SU-DHL-6 (cell line): ENCODE measurements at regions not wholly inside any gene's neighbourhood (a gene's known extent, or its start where the extent isn't known, plus 50 kb on each side); places are given as distances from the start of the nearest gene placed in this dataset.
"Not testable (repeated sequence)": the region's sequence is repeated elsewhere in the genome, so short reads cannot be mapped to it uniquely, and the experiment has no call there.

Source experiments
- H2AFZ ChIP-seq: fragments of 200-600 bp; sonication (generic); 2 replicates; pipeline ENCODE4 v1.6.1; 2014; ENCODE audit warnings: low read depth, mild to moderate bottlenecking, moderate library complexity, mixed read lengths, antibody characterized with exemption, low read length; ENCODE audit not compliant: severe bottlenecking
- H3F3A ChIP-seq: fragments of 200-600 bp; shearing (Covaris generic); 2 replicates; pipeline ENCODE4 v1.6.0; 2016; ENCODE audit warnings: antibody characterized with exemption, mild to moderate bottlenecking; ENCODE audit not compliant: insufficient read depth
- H3K27ac ChIP-seq: fragments of 200-600 bp; sonication (generic); 2 replicates; pipeline ENCODE4 v1.5.1; 2016; ENCODE audit warnings: low read depth, mild to moderate bottlenecking, low read length, moderate library complexity, mixed read lengths
- H3K27me3 ChIP-seq: fragments of 200-600 bp; sonication (generic), shearing (Covaris generic); 2 replicates; pipeline ENCODE4 v1.6.0; 2014; ENCODE audit warnings: mild to moderate bottlenecking, low read length
- H3K36me3 ChIP-seq: fragments of 200-600 bp; sonication (generic); 2 replicates; pipeline ENCODE4 v1.6.1; 2014; ENCODE audit warnings: mild to moderate bottlenecking, low read length, mixed read lengths
- H3K4me2 ChIP-seq: fragments of 300-600, 200-600 bp; shearing (Covaris generic), sonication (generic); 2 replicates; pipeline ENCODE4 v1.6.0; 2014; ENCODE audit warnings: low read length, low read depth, mild to moderate bottlenecking; ENCODE audit not compliant: poor library complexity, severe bottlenecking
- H3K4me3 ChIP-seq: fragments of 200-600 bp; sonication (generic); 2 replicates; pipeline ENCODE4 v1.5.1; 2014; ENCODE audit warnings: antibody characterized with exemption, low read length, mild to moderate bottlenecking, mixed read lengths; ENCODE audit not compliant: insufficient read depth, poor library complexity, severe bottlenecking
- H3K79me2 ChIP-seq: fragments of 200-600 bp; sonication (generic); 2 replicates; pipeline ENCODE4 v1.6.1; 2014; ENCODE audit warnings: mild to moderate bottlenecking, low read length, moderate library complexity; ENCODE audit not compliant: insufficient read depth
- H3K9ac ChIP-seq: fragments of 200-600 bp; sonication (generic); 2 replicates; pipeline ENCODE4 v1.7.0; 2014; ENCODE audit warnings: mild to moderate bottlenecking, low read length
- H3K9me2 ChIP-seq: fragments of 200-600 bp; sonication (generic); replicated peaks from 2 replicates; pipeline ENCODE4 v1.6.1; 2014; ENCODE audit warnings: low read length; ENCODE audit not compliant: insufficient read depth
- H3K9me3 ChIP-seq: fragments of 200-600 bp; sonication (generic); 2 replicates; pipeline ENCODE4 v1.6.1; 2014; ENCODE audit warnings: low read length, mixed read lengths; ENCODE audit not compliant: insufficient read depth
- H4K20me1 ChIP-seq: fragments of 200-600 bp; sonication (generic); 2 replicates; pipeline ENCODE4 v1.6.1; 2014; ENCODE audit warnings: low read depth, mild to moderate bottlenecking, antibody characterized with exemption, low read length, moderate library complexity, mixed read lengths
- CTCF ChIP-seq: fragments of 200-600 bp; sonication (generic); IDR thresholded peaks from one replicate; pipeline ENCODE4 v1.5.1; 2017; ENCODE audit warnings: antibody characterized with exemption, mild to moderate bottlenecking, low read length, moderate library complexity; ENCODE audit not compliant: insufficient read depth, poor library complexity, severe bottlenecking
- EZH2phosphoT487 ChIP-seq: fragments of 200-600 bp; sonication (generic), shearing (Covaris generic); conservative IDR thresholded peaks from 2 replicates; pipeline ENCODE4 v1.6.1; 2018; ENCODE audit warnings: mild to moderate bottlenecking, antibody characterized with exemption, low read length, moderate library complexity, mixed read lengths

GRCh38 chr5:15285901-15286583 is 213.9 kb upstream of the FBXL7 start:
- Histone ChIP-seq H3K27ac (no peak overlapping the region), H3K4me2 (no peak overlapping the region), H4K20me1 (no peaks in the 10 kb centered on the region), H3K9ac (no peak overlapping the region), H3F3A (no peaks in the 10 kb centered on the region), H3K4me3 (no peak overlapping the region), H3K79me2 (no peaks in the 10 kb centered on the region), H3K9me3 (no peaks in the 10 kb centered on the region), H3K36me3 (no peaks in the 10 kb centered on the region), H2AFZ (no peak overlapping the region), H3K9me2 (no peaks in the 10 kb centered on the region), H3K27me3 (no peaks in the 10 kb centered on the region)
- TF ChIP-seq EZH2phosphoT487: no peak

GRCh38 chr5:15284706-15285105 is 215.3 kb upstream of the FBXL7 start:
- no peaks in the 10 kb centered on the region for H3K9me3 ChIP-seq
- H3K9me2 ChIP-seq: no peaks in the 10 kb centered on the region
- no peaks in the 10 kb centered on the region for H4K20me1 ChIP-seq
- H3K27me3 ChIP-seq: no peaks in the 10 kb centered on the region
- no peaks in the 10 kb centered on the region for H3K36me3 ChIP-seq
- H3F3A ChIP-seq: no peaks in the 10 kb centered on the region
- no peak overlapping the region for H3K4me2 ChIP-seq
- TF ChIP-seq EZH2phosphoT487 (no peak), CTCF (no peak)
- no peak overlapping the region for H2AFZ ChIP-seq
- H3K9ac ChIP-seq: no peak overlapping the region
- no peak overlapping the region for H3K4me3 ChIP-seq
- no peak overlapping the region for H3K27ac ChIP-seq
- no peaks in the 10 kb centered on the region for H3K79me2 ChIP-seq

GRCh38 chr5:15283076-15283475 is 216.9 kb upstream of the FBXL7 start:
- Histone ChIP-seq H3K27me3 (no peaks in the 10 kb centered on the region), H3K27ac (no peak overlapping the region), H4K20me1 (no peaks in the 10 kb centered on the region), H3K36me3 (no peaks in the 10 kb centered on the region), H3F3A (no peaks in the 10 kb centered on the region), H3K79me2 (no peaks in the 10 kb centered on the region), H3K4me2 (no peak overlapping the region), H3K4me3 (no peak overlapping the region), H3K9me2 (no peaks in the 10 kb centered on the region), H3K9ac (no peak overlapping the region), H2AFZ (no peak overlapping the region), H3K9me3 (no peaks in the 10 kb centered on the region)
- TF ChIP-seq CTCF: no peak
- TF ChIP-seq EZH2phosphoT487: no peak

- Histone ChIP-seq H3K27me3 (no peaks in the 10 kb centered on the region), H3K9me2 (no peaks in the 10 kb centered on the region), H2AFZ (no peak overlapping the region), H4K20me1 (no peaks in the 10 kb centered on the region), H3K79me2 (no peaks in the 10 kb centered on the region), H3K4me2 (no peak overlapping the region), H3K9ac (no peak overlapping the region), H3K4me3 (no peak overlapping the region), H3K27ac (no peak overlapping the region), H3K36me3 (no peaks in the 10 kb centered on the region), H3K9me3 (no peaks in the 10 kb centered on the region), H3F3A (no peaks in the 10 kb centered on the region)
- TF ChIP-seq CTCF (no peak), EZH2phosphoT487 (no peak)
Measured at GRCh38 chr5:15282611-15283010, 217.4 kb upstream of the FBXL7 start.

- H4K20me1 ChIP-seq, H3K27me3 ChIP-seq, H3K36me3 ChIP-seq, H3K9ac ChIP-seq, H3K4me3 ChIP-seq, H3K27ac ChIP-seq, H3K9me3 ChIP-seq, H3K4me2 ChIP-seq, H3K9me2 ChIP-seq, H2AFZ ChIP-seq, H3F3A ChIP-seq, H3K79me2 ChIP-seq: not testable (repeated sequence)
Measured at GRCh38 chr5:15271596-15271995, 228.4 kb upstream of the FBXL7 start.
